GM06990 (cell line): ENCODE measurements at regions not wholly inside any gene's neighbourhood (a gene's known extent, or its start where the extent isn't known, plus 50 kb on each side); places are given as distances from the start of the nearest gene placed in this dataset.

Experiments used
- DNase-seq: peaks from one replicate; pipeline ENCODE4 v3.0.0-alpha.2; 2011; ENCODE audit not compliant: insufficient read length; ENCODE audit errors: extremely low read depth
- H3K27me3 ChIP-seq: replicated peaks from 2 replicates; pipeline ENCODE4 v1.6.0; 2011; ENCODE audit warnings: low read length; ENCODE audit not compliant: control insufficient read depth, insufficient read depth
- H3K36me3 ChIP-seq: 2 replicates; pipeline ENCODE4 v1.5.1; 2011; ENCODE audit warnings: low read length; ENCODE audit not compliant: control insufficient read depth, insufficient read depth
- H3K4me3 ChIP-seq: replicated peaks from 2 replicates; pipeline ENCODE4 v1.5.1; 2011; ENCODE audit warnings: low read depth, mild to moderate bottlenecking, control low read depth, low read length
- TF ChIP-seq, protein P1 (sequence below): IDR thresholded peaks from 2 replicates; pipeline ENCODE4 v1.5.1; 2011; ENCODE audit warnings: low read length, control low read depth, mild to moderate bottlenecking, inconsistent platforms; ENCODE audit not compliant: insufficient read depth, poor library complexity, severe bottlenecking

DNA sequence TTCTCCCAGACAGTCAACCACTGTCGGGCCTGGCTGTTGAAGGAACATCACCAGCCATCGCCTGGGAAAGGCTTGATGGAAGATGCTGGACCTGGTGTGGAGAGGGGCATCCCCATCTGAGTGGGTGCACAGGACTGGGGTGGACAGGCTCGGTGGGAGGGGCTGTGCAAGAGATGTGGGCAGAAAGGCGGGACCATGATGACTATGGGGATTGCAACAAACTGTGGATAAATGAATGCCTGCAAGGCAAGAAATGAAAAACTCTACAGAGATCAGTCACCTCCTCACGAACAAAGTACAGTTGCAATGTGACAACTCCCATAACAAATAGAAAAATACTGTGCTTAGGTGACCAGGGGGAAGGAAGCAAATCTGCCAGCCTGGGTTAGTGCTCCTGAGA is 171.9 kb upstream of the GPR12 start:
- DNase-seq, result no peak
- Histone ChIP-seq H3K27me3 (no peaks in the 10 kb centered on the region; the same call in 1 of the 2 replicates), H3K36me3 (no peaks in the 10 kb centered on the region), H3K4me3 (no peak overlapping the region)
- TF ChIP-seq, protein P1, sequence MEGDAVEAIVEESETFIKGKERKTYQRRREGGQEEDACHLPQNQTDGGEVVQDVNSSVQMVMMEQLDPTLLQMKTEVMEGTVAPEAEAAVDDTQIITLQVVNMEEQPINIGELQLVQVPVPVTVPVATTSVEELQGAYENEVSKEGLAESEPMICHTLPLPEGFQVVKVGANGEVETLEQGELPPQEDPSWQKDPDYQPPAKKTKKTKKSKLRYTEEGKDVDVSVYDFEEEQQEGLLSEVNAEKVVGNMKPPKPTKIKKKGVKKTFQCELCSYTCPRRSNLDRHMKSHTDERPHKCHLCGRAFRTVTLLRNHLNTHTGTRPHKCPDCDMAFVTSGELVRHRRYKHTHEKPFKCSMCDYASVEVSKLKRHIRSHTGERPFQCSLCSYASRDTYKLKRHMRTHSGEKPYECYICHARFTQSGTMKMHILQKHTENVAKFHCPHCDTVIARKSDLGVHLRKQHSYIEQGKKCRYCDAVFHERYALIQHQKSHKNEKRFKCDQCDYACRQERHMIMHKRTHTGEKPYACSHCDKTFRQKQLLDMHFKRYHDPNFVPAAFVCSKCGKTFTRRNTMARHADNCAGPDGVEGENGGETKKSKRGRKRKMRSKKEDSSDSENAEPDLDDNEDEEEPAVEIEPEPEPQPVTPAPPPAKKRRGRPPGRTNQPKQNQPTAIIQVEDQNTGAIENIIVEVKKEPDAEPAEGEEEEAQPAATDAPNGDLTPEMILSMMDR, result no peak

DNA sequence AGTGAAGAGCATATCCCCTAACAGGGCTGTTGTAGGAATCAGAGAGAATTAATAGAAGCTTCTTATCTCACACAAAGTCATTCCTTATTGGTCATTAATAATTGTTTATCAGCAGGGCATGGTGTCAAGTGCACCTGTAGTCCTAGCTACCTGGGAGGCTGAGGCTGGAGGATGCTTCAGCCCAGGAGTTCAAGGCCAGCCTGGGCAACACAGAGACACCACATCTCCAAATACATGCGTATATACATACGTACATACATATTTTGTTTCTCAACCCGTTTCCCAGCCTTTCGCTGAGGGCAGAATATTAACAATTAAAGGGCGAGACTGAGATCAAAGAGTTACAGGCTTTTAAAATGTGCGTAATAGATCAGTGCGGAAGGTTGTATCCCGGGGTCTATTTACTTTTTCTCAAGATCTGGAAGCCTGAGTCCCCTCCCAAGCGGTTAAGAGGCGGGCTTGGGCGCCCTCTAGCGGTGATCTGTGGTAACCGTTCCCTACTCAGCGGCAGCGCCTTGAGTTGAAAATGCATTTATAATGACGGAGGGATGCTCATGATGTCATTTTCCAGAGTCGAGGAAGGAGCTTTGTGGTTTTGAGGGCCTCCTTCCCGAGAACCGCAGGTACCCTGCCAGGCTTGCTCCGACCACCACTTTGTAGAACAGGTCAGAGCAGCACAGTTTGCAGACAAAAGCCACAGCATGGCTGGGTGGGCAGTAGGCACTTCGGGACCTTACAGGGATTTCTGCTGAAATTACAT is 169.6 kb upstream of the GPR12 start:
- DNase-seq, result peak; percentile 30
- TF ChIP-seq, protein P1, result peak; percentile 90
- Histone ChIP-seq H3K36me3 (no peaks in the 10 kb centered on the region), H3K27me3 (no peaks in the 10 kb centered on the region; the same call in 1 of the 2 replicates), H3K4me3 (no peak overlapping the region)

DNA sequence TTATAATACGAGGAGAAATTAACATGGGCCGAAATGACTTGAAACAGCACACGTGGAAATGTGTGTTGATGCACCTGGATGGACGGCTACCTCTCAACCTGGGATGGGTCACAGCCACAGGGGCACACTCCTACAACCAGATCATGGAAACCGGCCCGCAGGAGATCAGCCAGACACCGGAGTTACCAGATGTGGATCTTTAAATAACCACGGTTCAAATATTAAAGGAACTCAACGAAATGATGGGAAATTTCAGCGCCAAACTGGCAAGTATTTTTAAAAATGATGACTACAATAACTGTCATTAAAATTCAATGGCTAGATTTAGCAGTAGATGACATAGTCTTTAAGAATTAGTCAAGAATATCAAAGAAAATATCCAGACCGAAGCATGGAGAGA is 166.9 kb upstream of the GPR12 start:
- no peak overlapping the region for H3K4me3 ChIP-seq
- TF ChIP-seq, protein P1, result no peak
- no peaks in the 10 kb centered on the region for H3K36me3 ChIP-seq
- DNase-seq, result no peak
- H3K27me3 ChIP-seq, result no peaks in the 10 kb centered on the region; the same call in 1 of the 2 replicates

DNA sequence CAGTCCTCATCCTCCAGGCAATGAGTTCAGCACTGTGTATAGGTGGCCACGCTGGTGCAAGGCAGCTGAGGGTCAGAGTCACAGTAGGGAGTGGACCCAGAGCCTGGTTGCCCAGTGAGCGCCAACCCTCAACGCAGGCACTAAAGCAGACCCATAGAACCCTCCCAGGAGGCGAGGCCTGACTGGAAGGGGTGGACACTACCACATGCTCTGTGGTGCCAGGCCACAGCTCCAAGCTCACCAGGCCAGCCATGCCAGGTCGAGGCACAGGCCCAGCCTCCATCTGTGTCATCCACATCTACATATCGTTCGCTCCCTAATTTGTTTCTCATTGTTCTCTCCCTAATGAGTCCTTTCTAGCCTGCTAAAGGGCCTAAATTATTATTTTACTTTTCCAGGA is 165.8 kb upstream of the GPR12 start:
- Histone ChIP-seq H3K4me3 (no peak overlapping the region), H3K27me3 (no peaks in the 10 kb centered on the region; the same call in 1 of the 2 replicates), H3K36me3 (no peaks in the 10 kb centered on the region)
- TF ChIP-seq, protein P1, result no peak
- no peak for DNase-seq

DNA sequence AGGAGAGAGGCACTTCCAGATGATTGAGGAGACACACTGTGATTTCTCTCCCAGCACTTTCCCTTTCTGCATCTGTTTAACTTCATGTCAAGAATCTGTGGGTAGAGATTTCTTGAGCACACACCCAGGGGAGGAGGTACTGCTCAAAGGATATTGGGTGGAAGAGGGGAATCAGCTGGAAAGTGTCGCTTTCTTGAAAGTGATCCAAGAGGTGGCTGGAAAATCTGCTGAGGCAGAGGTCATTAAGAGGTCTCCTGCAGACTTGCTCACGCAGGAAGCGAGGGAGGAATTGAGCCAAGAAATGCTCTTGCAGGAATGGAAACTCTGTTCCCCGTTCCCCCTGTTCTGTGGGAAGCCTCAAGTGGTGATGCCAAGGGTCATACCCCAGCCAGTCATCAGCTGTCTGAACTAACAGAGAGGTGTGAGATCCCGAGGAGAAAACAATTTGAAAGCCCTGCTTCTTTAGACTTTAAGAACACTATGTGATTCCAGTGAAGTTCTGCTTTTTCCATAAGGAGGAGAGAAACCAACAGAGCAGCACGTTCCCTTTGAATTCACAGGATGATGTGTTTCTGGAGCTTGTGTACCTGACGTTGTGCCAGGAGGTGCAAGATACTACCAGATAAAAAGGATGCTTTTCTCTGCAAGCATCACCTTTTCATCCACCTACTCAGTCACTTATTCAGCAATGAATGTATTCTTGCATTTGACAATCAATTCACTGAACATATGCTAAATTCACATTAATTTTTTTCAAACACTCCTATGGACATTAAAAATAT is 163.4 kb upstream of the GPR12 start:
- Histone ChIP-seq H3K36me3 (no peaks in the 10 kb centered on the region), H3K27me3 (no peaks in the 10 kb centered on the region; the same call in 1 of the 2 replicates), H3K4me3 (no peak overlapping the region)
- no peak for DNase-seq
- TF ChIP-seq, protein P1, result no peak
